HG03064 (cell line): ENCODE measurements at regions not wholly inside any gene's neighbourhood (a gene's known extent, or its start where the extent isn't known, plus 50 kb on each side); places are given as distances from the start of the nearest gene placed in this dataset.

Source experiments
- ATAC-seq: cut with Tn5 transposase; IDR thresholded peaks from one replicate; pipeline ENCODE4 v1.9.1; 2021; ENCODE audit warnings: low read depth; ENCODE audit not compliant: unreplicated experiment

GRCh38 chr4:17188547-17189400 is 290.3 kb upstream of the LDB2 start:
- no peak for ATAC-seq

GRCh38 chr4:17188125-17188524 is 289.7 kb upstream of the LDB2 start:
- ATAC-seq = no peak

DNA sequence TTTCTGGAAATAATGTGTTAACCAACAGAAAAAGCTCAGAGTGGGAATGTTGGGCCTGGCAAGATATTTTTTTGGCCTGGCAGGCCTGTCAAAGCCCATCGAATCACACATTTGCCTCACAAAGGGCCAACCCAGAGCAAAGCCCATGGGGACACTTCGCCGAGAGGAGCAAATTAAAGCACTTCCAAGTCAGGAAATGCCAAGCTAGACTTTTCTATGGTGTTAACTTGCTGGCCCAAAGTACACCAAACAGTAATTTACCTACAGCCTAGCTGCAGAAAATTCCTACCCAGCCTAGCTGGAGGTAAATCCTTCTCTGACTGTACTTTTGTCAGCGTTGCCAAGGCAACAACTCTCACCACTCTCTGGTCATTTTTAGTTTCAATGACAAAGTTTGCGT is 288.6 kb upstream of the LDB2 start:
- ATAC-seq = no peak

- ATAC-seq = no peak
These were observed 284.4 kb upstream of the LDB2 start for GRCh38 chr4:17182888-17183287.

- ATAC-seq = no peak
These were observed 276.3 kb upstream of the LDB2 start for GRCh38 chr4:17174751-17175150.

DNA sequence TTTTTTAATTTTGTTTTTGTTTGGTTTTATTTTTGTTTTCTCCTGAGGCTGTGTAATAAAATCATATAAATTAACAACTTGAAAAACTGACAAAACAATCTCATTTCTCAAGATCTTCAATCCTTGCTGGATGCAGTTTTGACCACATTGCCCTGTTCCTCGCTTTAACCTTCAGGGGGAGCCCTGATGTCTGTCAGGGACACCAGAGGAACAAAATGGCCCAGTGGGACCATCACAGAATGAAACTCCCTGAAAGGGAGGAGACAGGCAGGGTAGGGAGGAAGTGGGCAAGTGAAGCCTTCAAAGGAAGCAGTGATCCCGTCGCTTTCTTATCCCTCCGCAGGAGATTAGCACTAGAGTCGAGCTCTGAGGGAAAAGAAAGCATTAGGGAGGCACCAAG is 274.9 kb upstream of the LDB2 start:
- ATAC-seq = no peak

DNA sequence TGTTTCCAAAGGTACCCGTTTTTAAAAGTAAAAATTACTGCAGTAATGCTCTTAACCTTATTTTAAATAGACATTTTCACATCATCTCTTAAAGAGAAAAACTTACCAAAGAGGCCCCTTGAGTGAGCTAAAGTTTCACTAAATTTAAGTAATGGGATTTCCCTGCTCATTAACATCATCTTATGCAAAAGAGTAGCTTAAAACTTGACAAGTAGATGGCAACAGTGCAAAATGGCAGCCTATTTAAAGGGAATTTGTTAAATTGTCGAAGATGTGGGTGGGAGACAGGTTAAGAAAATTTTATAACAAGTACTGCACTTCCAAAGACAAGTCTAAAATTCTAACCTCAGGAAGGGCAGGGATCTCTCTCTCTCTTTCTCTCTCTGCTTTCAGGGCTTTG is 271.7 kb upstream of the LDB2 start:
- no peak for ATAC-seq

- no peak for ATAC-seq
These were observed 271.3 kb upstream of the LDB2 start for GRCh38 chr4:17169699-17170098.

DNA sequence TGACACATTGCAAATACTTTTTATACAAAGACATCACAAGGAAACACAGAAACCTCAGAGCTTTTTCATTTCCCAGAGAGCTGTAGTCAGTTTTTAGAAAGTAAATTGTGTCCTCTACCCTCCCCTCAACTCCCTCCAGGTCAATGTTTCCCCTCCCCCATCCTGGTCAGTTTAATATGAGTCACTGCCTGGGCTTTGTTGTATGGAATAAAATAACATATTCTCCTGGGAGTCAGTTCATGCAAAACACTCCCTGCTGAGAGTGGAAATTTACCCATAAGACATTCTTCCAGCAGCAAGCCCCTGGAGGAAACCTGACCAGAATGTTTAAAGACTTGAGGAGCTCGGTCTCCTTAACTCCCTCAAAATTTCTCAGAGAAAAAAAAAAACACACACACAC is 270.1 kb upstream of the LDB2 start:
- ATAC-seq = no peak

- no peak for ATAC-seq
These were observed 268.5 kb upstream of the LDB2 start for GRCh38 chr4:17166954-17167353.

GRCh38 chr4:17165286-17165685 is 266.8 kb upstream of the LDB2 start:
- no peak for ATAC-seq

DNA sequence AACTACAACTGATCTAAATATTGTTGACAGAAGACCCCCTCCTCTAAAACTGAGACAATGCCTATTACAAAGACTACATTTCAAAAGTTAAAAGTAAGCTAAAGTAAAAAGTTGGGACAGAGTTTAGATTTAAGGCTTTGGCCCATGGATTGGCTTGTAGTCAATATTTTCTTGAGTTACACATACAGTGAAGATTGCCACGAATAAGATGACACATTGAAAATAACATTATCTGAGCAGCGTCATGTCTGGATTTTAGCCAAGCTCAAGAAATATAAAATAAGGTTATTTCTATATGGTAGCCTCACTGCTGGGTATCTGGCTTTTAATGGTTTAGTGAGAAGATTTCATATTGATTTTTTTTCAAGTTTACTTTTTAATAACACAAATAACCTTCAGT is 266.2 kb upstream of the LDB2 start:
- ATAC-seq = no peak

GRCh38 chr4:17163156-17163771 is 264.8 kb upstream of the LDB2 start:
- ATAC-seq = no peak

- no peak for ATAC-seq
These were observed 258.9 kb upstream of the LDB2 start for GRCh38 chr4:17157304-17157703.

DNA sequence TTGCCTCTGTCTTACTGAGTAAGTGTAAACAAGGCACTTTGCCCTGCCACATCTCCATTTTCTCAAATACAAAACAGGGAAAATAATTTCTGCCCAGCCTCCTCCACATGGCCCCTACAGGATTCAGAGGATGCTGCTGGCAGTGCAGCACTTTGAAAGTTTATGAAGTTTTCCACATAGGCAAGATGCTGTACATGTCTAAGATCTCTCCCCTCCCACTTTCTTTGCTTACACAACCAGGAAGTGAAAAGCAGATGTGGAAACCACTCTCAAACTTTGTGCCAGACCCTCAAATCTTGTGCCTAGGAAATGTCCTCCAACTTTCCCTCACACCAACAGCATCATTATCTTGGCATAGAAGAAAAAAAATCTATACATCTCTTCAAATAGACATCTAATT is 257.0 kb upstream of the LDB2 start:
- no peak for ATAC-seq

DNA sequence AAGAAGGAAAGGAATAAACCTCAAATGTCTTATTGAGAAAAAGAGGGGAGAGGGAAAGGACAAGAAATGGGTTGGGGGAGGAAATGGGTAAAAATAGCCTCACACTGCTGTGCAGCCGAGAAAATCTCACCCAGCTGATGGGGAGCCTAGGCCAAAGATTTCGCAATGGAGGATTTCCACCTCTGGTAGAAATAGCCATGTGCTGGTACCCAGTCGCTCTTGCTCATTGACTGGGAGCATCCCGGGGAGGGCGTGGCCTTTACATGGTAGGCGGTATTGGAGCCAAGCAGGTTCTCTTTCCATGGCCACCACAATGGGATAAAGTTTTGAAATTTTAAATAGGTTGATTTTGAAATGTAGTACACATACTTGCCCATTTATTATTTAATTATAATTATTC is 255.1 kb upstream of the LDB2 start:
- no peak for ATAC-seq

- no peak for ATAC-seq
These were observed 254.6 kb upstream of the LDB2 start for GRCh38 chr4:17152941-17153540.

DNA sequence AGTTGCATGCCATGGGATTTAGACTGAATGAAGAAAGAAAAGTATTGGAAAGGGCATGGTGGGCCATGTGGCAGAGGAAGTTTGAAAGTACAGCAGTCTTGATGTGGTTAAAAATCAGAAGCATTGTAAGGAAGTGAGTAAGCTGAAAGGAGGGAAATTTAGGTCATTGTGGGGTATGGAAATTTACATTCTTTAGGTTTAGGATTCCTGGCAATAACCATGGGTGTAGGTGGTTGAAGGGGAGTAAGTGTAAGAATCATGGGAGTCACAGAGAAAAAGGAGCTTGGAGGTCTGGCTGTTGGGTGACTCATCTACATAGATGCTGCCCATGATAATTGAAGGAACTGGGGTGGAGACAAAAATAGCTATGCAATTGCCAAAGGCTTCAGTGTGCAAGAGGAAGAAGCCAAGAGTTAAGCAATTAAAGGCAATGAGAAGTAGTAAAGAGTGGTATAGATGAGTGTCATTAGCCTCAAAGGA is 243.8 kb upstream of the LDB2 start:
- ATAC-seq = no peak

GRCh38 chr4:17138847-17139246 is 240.4 kb upstream of the LDB2 start:
- no peak for ATAC-seq

- no peak for ATAC-seq
These were observed 236.1 kb upstream of the LDB2 start for GRCh38 chr4:17134565-17134964.

GRCh38 chr4:17134100-17134499 is 235.7 kb upstream of the LDB2 start:
- no peak for ATAC-seq

DNA sequence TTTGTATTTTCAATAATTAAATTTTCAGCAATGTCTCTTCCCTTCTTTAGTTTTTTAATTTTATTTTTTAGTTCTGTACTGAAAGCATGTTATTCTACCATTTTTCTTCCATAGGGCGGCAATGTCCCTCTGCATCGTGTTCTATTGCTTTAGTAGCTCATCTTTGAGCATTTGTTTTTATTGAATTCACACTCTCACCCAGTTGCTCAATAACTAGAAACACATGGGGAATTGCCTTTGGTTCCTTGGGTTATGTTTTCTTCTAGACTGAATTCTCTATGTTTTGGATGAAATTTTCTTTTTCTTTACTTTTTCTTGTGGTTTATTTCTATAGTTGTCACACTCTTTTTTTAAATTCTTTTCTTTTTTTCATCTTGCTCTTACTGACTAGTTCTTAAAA is 233.8 kb upstream of the LDB2 start:
- no peak for ATAC-seq
